ENCODE measurements at regions not wholly inside any gene's neighbourhood (a gene's known extent, or its start where the extent isn't known, plus 50 kb on each side); places are given as distances from the start of the nearest gene placed in this dataset.

DNA sequence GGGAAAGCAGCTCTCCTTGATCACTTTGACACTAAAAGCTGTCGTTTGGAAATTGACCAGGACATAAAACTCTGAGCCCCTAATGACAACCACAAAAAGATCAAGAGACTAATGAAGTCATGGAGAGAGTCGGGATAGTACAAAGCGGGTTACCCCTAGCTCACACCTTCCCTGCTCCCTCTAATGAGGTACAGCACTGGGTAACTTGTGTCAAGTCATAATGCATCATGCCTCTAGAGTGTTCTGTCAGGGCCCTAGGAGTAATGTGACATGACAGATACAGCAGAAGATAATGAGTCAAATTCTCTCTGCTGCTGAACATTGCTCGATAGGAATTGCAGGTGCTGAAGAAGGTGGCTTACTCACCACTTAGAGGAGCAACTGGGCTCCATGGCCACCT, 130.7 kb downstream of the AQP4 start:
- Histone ChIP-seq H3F3A (ENCODE audit: control insufficient read depth, insufficient read depth) (no peaks in the 10 kb centered on the region), H3K79me2 (ENCODE audit: control insufficient read depth, low read length) (no peaks in the 10 kb centered on the region), H3K4me2 (ENCODE audit: low read length) (no peak overlapping the region), H3K36me3 (ENCODE audit: control insufficient read depth, low read length) (no peaks in the 10 kb centered on the region), H3K4me1 (ENCODE audit: control insufficient read depth, low read length) (no peaks in the 10 kb centered on the region), H3K9me2 (replicated peaks; ENCODE audit: control insufficient read depth, low read length) (no peaks in the 10 kb centered on the region), H3K27ac (ENCODE audit: low read depth, low read length) (no peak overlapping the region), H3K9me3 (ENCODE audit: control insufficient read depth, insufficient read depth, low read length) (no peaks in the 10 kb centered on the region), H3K27me3 (ENCODE audit: control insufficient read depth, low read length) (no peaks in the 10 kb centered on the region), H3K4me3 (ENCODE audit: low read length) (no peak overlapping the region), H4K20me1 (ENCODE audit: control insufficient read depth, insufficient read depth, low read depth, low read length) (no peaks in the 10 kb centered on the region)
- TF ChIP-seq, protein P1, sequence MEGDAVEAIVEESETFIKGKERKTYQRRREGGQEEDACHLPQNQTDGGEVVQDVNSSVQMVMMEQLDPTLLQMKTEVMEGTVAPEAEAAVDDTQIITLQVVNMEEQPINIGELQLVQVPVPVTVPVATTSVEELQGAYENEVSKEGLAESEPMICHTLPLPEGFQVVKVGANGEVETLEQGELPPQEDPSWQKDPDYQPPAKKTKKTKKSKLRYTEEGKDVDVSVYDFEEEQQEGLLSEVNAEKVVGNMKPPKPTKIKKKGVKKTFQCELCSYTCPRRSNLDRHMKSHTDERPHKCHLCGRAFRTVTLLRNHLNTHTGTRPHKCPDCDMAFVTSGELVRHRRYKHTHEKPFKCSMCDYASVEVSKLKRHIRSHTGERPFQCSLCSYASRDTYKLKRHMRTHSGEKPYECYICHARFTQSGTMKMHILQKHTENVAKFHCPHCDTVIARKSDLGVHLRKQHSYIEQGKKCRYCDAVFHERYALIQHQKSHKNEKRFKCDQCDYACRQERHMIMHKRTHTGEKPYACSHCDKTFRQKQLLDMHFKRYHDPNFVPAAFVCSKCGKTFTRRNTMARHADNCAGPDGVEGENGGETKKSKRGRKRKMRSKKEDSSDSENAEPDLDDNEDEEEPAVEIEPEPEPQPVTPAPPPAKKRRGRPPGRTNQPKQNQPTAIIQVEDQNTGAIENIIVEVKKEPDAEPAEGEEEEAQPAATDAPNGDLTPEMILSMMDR (IDR thresholded peaks at IDR 0.05; ENCODE audit: low read depth, low read length, poor library complexity, severe bottlenecking) = no peak
- no peak for TF ChIP-seq EZH2phosphoT487 (IDR thresholded peaks at IDR 0.05; ENCODE audit: borderline replicate concordance, low read length)

DNA sequence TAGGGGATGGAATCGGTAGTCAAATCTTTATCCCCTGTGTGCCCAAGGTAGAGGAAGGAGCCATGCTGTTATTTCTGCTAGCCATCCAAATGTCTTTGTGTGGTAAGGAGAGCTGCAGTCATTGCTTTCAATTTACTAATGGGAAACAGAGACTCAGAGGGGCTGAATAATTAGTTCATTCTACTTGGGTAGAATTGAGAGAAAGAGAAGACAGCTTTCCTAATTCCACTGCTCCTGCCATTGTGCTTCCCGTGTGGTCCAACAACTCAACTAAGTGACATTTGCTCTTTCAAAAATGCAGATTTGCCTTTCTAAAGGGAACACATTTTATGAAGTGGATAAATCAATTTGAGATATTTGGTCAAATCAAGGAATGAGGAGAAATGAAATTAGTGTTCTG, 136.1 kb downstream of the AQP4 start:
- TF ChIP-seq, protein P1 (IDR thresholded peaks at IDR 0.05; ENCODE audit: low read depth, low read length, poor library complexity, severe bottlenecking) = no peak
- no peak for TF ChIP-seq EZH2phosphoT487 (IDR thresholded peaks at IDR 0.05; ENCODE audit: borderline replicate concordance, low read length)
- no peaks in the 10 kb centered on the region for H3K4me1 ChIP-seq (ENCODE audit: control insufficient read depth, low read length)
- H3K27ac ChIP-seq (ENCODE audit: low read depth, low read length) = no peak overlapping the region
- no peak overlapping the region for H3K4me3 ChIP-seq (ENCODE audit: low read length)
- no peaks in the 10 kb centered on the region for H4K20me1 ChIP-seq (ENCODE audit: control insufficient read depth, insufficient read depth, low read depth, low read length)
- H3K9me3 ChIP-seq (ENCODE audit: control insufficient read depth, insufficient read depth, low read length) = no peaks in the 10 kb centered on the region
- no peaks in the 10 kb centered on the region for H3K79me2 ChIP-seq (ENCODE audit: control insufficient read depth, low read length)
- 0 out of 2 replicates have a peak, but pooled peaks cover 6% of the 10 kb centered on the region for H3K27me3 ChIP-seq (ENCODE audit: control insufficient read depth, low read length)
- no peaks in the 10 kb centered on the region for H3K9me2 ChIP-seq (replicated peaks; ENCODE audit: control insufficient read depth, low read length)
- H3F3A ChIP-seq (ENCODE audit: control insufficient read depth, insufficient read depth) = no peaks in the 10 kb centered on the region
- H3K4me2 ChIP-seq (ENCODE audit: low read length) = no peak overlapping the region
- no peaks in the 10 kb centered on the region for H3K36me3 ChIP-seq (ENCODE audit: control insufficient read depth, low read length)

DNA sequence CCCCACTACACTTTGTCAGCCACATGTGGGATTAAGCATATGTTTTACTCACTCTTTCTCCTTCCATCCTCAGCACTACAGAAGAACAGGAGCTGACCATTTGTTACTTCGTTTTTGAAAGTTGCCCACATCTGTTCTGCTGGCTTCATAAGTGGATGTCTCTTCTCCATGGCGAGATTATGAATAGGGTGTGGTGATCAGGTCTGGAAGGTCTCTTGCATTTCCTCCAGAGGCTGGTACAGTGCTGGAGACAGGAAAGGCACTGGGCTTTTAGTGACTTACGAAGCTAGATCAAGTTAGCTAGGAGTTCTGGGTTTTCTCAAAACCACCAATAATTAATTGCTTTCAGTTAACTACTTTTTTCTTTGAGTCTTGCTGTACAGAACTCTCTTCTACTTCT, 136.5 kb downstream of the AQP4 start:
- no peaks in the 10 kb centered on the region for H4K20me1 ChIP-seq (ENCODE audit: control insufficient read depth, insufficient read depth, low read depth, low read length)
- H3K27ac ChIP-seq (ENCODE audit: low read depth, low read length) = no peak overlapping the region
- no peaks in the 10 kb centered on the region for H3K9me2 ChIP-seq (replicated peaks; ENCODE audit: control insufficient read depth, low read length)
- H3K4me2 ChIP-seq (ENCODE audit: low read length) = no peak overlapping the region
- H3K79me2 ChIP-seq (ENCODE audit: control insufficient read depth, low read length) = no peaks in the 10 kb centered on the region
- no peaks in the 10 kb centered on the region for H3K9me3 ChIP-seq (ENCODE audit: control insufficient read depth, insufficient read depth, low read length)
- H3K4me3 ChIP-seq (ENCODE audit: low read length) = no peak overlapping the region
- no peaks in the 10 kb centered on the region for H3K36me3 ChIP-seq (ENCODE audit: control insufficient read depth, low read length)
- H3F3A ChIP-seq (ENCODE audit: control insufficient read depth, insufficient read depth) = no peaks in the 10 kb centered on the region
- TF ChIP-seq EZH2phosphoT487 (IDR thresholded peaks at IDR 0.05; ENCODE audit: borderline replicate concordance, low read length) = no peak
- TF ChIP-seq, protein P1 (IDR thresholded peaks at IDR 0.05; ENCODE audit: low read depth, low read length, poor library complexity, severe bottlenecking) = no peak
- H3K27me3 ChIP-seq (ENCODE audit: control insufficient read depth, low read length) = 0 out of 2 replicates have a peak, but pooled peaks cover 6% of the 10 kb centered on the region
- no peaks in the 10 kb centered on the region for H3K4me1 ChIP-seq (ENCODE audit: control insufficient read depth, low read length)
